Astrocyte (in vitro differentiated cells and primary cell): ENCODE measurements at regions not wholly inside any gene's neighbourhood (a gene's known extent, or its start where the extent isn't known, plus 50 kb on each side); places are given as distances from the start of the nearest gene placed in this dataset.

ENCODE experiments used
- DNase-seq: peaks from one replicate; pipeline ENCODE4 v3.0.0-alpha.2; 2010; ENCODE audit warnings: low read depth
- FAIRE-seq: peaks from 2 replicates; lab custom pipeline; 2011; peaks lifted over from hg19 to GRCh38; lab: Jason Lieb, UNC
- H2AFZ ChIP-seq: 2 replicates; pipeline ENCODE4 v1.6.0; 2012; ENCODE audit warnings: low read depth, low read length, inconsistent platforms
- H3K27ac ChIP-seq: 2 replicates; pipeline ENCODE4 v1.5.1; 2011; ENCODE audit warnings: low read depth, low read length, inconsistent platforms
- H3K27me3 ChIP-seq: 2 replicates; pipeline ENCODE4 v1.6.0; 2011; ENCODE audit warnings: low read length, inconsistent platforms; ENCODE audit not compliant: insufficient read depth
- H3K36me3 ChIP-seq: 2 replicates; pipeline ENCODE4 v1.5.1; 2011; ENCODE audit warnings: low read length, inconsistent platforms; ENCODE audit not compliant: insufficient read depth
- H3K4me1 ChIP-seq: 2 replicates; pipeline ENCODE4 v1.5.1; 2011; ENCODE audit warnings: low read length, inconsistent platforms; ENCODE audit not compliant: insufficient read depth
- H3K4me2 ChIP-seq: 2 replicates; pipeline ENCODE4 v1.6.0; 2012; ENCODE audit warnings: low read length, inconsistent platforms
- H3K4me3 ChIP-seq: 2 replicates; pipeline ENCODE4 v1.5.1; 2011; ENCODE audit warnings: low read depth, mild to moderate bottlenecking, low read length, inconsistent platforms; ENCODE audit not compliant: insufficient read depth
- H3K79me2 ChIP-seq: 2 replicates; pipeline ENCODE4 v1.6.0; 2012; ENCODE audit warnings: mild to moderate bottlenecking, low read length, inconsistent platforms; ENCODE audit not compliant: insufficient read depth
- H3K9ac ChIP-seq: 2 replicates; pipeline ENCODE4 v1.6.0; 2012; ENCODE audit warnings: mild to moderate bottlenecking, low read length, inconsistent platforms
- H3K9me3 ChIP-seq: 2 replicates; pipeline ENCODE4 v1.5.1; 2012; ENCODE audit warnings: low read depth, mild to moderate bottlenecking, low read length, inconsistent platforms; ENCODE audit not compliant: insufficient read depth
- H4K20me1 ChIP-seq: 2 replicates; pipeline ENCODE4 v1.6.0; 2012; ENCODE audit warnings: low read length, inconsistent platforms; ENCODE audit not compliant: insufficient read depth
- H3K27ac Mint-ChIP-seq: one replicate; pipeline ENCODE4 v1.8.0; 2021; ENCODE audit warnings: mild to moderate bottlenecking, mixed read lengths; ENCODE audit not compliant: unreplicated experiment
- H3K27me3 Mint-ChIP-seq: one replicate; pipeline ENCODE4 v1.8.0; 2021; ENCODE audit warnings: low read depth, mixed read lengths; ENCODE audit not compliant: unreplicated experiment
- H3K36me3 Mint-ChIP-seq: one replicate; pipeline ENCODE4 v1.8.0; 2021; ENCODE audit warnings: low read depth, mixed read lengths; ENCODE audit not compliant: unreplicated experiment
- H3K4me1 Mint-ChIP-seq: one replicate; pipeline ENCODE4 v1.8.0; 2021; ENCODE audit warnings: low read depth, mixed read lengths; ENCODE audit not compliant: unreplicated experiment
- H3K4me3 Mint-ChIP-seq: one replicate; pipeline ENCODE4 v1.8.0; 2021; ENCODE audit warnings: mild to moderate bottlenecking, moderate library complexity, mixed read lengths; ENCODE audit not compliant: unreplicated experiment
- H3K9me3 Mint-ChIP-seq: one replicate; pipeline ENCODE4 v1.8.0; 2021; ENCODE audit warnings: mild to moderate bottlenecking, mixed read lengths; ENCODE audit not compliant: unreplicated experiment
- EZH2 ChIP-seq: IDR thresholded peaks from 2 replicates; pipeline ENCODE4 v1.6.1; 2012; ENCODE audit warnings: mild to moderate bottlenecking, low read length, inconsistent platforms; ENCODE audit not compliant: insufficient read depth
- TF ChIP-seq, protein P1 (sequence below): IDR thresholded peaks from 2 replicates; pipeline ENCODE4 v1.5.1; 2011; ENCODE audit warnings: low read depth, mild to moderate bottlenecking, inconsistent platforms, low read length, moderate library complexity; ENCODE audit not compliant: insufficient read depth

- H4K20me1 ChIP-seq, result no peaks in the 10 kb centered on the region
- TF ChIP-seq EZH2, result no peak
- TF ChIP-seq, protein P1, sequence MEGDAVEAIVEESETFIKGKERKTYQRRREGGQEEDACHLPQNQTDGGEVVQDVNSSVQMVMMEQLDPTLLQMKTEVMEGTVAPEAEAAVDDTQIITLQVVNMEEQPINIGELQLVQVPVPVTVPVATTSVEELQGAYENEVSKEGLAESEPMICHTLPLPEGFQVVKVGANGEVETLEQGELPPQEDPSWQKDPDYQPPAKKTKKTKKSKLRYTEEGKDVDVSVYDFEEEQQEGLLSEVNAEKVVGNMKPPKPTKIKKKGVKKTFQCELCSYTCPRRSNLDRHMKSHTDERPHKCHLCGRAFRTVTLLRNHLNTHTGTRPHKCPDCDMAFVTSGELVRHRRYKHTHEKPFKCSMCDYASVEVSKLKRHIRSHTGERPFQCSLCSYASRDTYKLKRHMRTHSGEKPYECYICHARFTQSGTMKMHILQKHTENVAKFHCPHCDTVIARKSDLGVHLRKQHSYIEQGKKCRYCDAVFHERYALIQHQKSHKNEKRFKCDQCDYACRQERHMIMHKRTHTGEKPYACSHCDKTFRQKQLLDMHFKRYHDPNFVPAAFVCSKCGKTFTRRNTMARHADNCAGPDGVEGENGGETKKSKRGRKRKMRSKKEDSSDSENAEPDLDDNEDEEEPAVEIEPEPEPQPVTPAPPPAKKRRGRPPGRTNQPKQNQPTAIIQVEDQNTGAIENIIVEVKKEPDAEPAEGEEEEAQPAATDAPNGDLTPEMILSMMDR, result no peak
- no peak overlapping the region for H3K27ac Mint-ChIP-seq
- H3K4me1 ChIP-seq, result peaks cover 6% of the 10 kb centered on the region
- no peaks in the 10 kb centered on the region for H3K27me3 Mint-ChIP-seq
- H3K4me1 Mint-ChIP-seq, result peaks cover 10% of the 10 kb centered on the region
- no peaks in the 10 kb centered on the region for H3K36me3 Mint-ChIP-seq
- H3K36me3 ChIP-seq, result no peaks in the 10 kb centered on the region
- no peak overlapping the region for H3K9ac ChIP-seq
- no peak overlapping the region for H3K4me3 ChIP-seq
- H2AFZ ChIP-seq, result peak overlapping the region; percentile 44
- H3K9me3 ChIP-seq, result no peaks in the 10 kb centered on the region
- no peak overlapping the region for H3K27ac ChIP-seq
- DNase-seq (peak; percentile 80), FAIRE-seq (peak; percentile 60)
- H3K4me2 ChIP-seq, result peak overlapping the region; percentile 25
- no peaks in the 10 kb centered on the region for H3K9me3 Mint-ChIP-seq
- H3K27me3 ChIP-seq, result no peaks in the 10 kb centered on the region
- no peak overlapping the region for H3K4me3 Mint-ChIP-seq
- H3K79me2 ChIP-seq, result no peaks in the 10 kb centered on the region
Observed at GRCh38 chr2:213229814-213230213, 54.5 kb upstream of the SPAG16 start.

GRCh38 chr2:213231966-213232365 lies 52.3 kb upstream of the SPAG16 start:
- TF ChIP-seq, protein P1, result no peak
- TF ChIP-seq EZH2, result no peak
- H3K27me3 ChIP-seq, result no peaks in the 10 kb centered on the region
- H4K20me1 ChIP-seq, result no peaks in the 10 kb centered on the region
- H3K4me3 Mint-ChIP-seq, result no peak overlapping the region
- no peaks in the 10 kb centered on the region for H3K79me2 ChIP-seq
- H3K27ac ChIP-seq, result no peak overlapping the region
- no peaks in the 10 kb centered on the region for H3K36me3 Mint-ChIP-seq
- H3K27ac Mint-ChIP-seq, result no peak overlapping the region
- no peak overlapping the region for H3K4me2 ChIP-seq
- H3K4me3 ChIP-seq, result no peak overlapping the region
- FAIRE-seq (peak; percentile 52), DNase-seq (no peak)
- no peaks in the 10 kb centered on the region for H3K36me3 ChIP-seq
- peaks cover 18% of the 10 kb centered on the region for H3K4me1 Mint-ChIP-seq
- no peak overlapping the region for H3K9ac ChIP-seq
- no peaks in the 10 kb centered on the region for H3K9me3 ChIP-seq
- no peak overlapping the region for H2AFZ ChIP-seq
- H3K4me1 ChIP-seq, result peaks cover 6% of the 10 kb centered on the region
- H3K9me3 Mint-ChIP-seq, result no peaks in the 10 kb centered on the region
- H3K27me3 Mint-ChIP-seq, result no peaks in the 10 kb centered on the region

GRCh38 chr2:213232649-213233437 lies 51.4 kb upstream of the SPAG16 start:
- peak; percentile 26 for DNase-seq
- Histone ChIP-seq H3K79me2 (no peaks in the 10 kb centered on the region), H3K27me3 (no peaks in the 10 kb centered on the region), H3K9ac (no peak overlapping the region), H2AFZ (peak overlapping the region; percentile 57), H3K36me3 (no peaks in the 10 kb centered on the region), H4K20me1 (no peaks in the 10 kb centered on the region), H3K4me3 (no peak overlapping the region), H3K4me2 (peak overlapping the region; percentile 47), H3K27ac (no peak overlapping the region), H3K9me3 (no peaks in the 10 kb centered on the region), H3K4me1 (peaks cover 9% of the 10 kb centered on the region)
- no peak for FAIRE-seq
- H3K36me3 Mint-ChIP-seq, result no peaks in the 10 kb centered on the region
- peaks cover 25% of the 10 kb centered on the region for H3K4me1 Mint-ChIP-seq
- TF ChIP-seq, protein P1, result no peak
- TF ChIP-seq EZH2, result no peak
- H3K9me3 Mint-ChIP-seq, result no peaks in the 10 kb centered on the region
- H3K27me3 Mint-ChIP-seq, result no peaks in the 10 kb centered on the region
- H3K27ac Mint-ChIP-seq, result peak overlapping the region; percentile 34
- H3K4me3 Mint-ChIP-seq, result peak overlapping the region; percentile 7
